ENCODE measurements at regions not wholly inside any gene's neighbourhood (a gene's known extent, or its start where the extent isn't known, plus 50 kb on each side); places are given as distances from the start of the nearest gene placed in this dataset.

DNA sequence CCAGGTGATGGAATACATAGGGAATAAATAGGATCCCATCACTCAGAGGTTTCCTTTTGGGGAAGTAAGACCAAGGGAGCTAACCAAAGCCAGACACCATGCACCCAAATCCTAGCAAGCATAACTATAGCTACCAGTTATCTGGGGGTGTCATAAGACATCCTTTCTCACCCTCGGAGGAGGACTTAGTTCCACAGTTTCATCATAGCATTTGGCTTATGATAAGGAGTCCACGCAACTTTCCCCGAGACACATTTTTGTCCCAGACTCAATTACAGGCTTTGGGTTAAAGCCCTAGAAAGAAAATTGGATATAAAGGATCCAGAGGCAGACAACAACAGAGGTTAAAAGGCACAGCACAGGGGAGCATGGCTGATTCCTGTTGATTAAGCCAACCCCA lies 442.9 kb downstream of the HTR7 start:
- no peak for DNase-seq (ENCODE audit: low spot score)

DNA sequence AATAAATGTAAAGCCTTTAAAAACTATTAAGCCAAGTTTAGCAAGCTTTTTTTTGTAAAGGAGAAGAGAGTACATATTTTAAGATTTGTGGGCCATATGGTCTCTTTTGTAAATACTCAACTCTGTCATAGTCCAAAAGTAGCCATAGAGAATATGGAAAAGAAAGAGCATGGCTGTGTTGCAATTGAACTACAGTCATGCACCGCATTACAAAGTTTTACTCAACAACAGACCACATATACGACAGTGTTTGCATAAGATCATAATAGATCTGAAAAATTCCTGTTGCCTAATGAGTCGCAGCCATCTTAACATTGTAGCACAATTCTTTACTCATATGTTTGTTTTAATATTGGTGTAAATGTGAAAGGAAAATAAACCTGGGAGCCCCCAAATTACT lies 440.8 kb downstream of the HTR7 start:
- DNase-seq (ENCODE audit: low spot score) = peak; percentile 8

DNA sequence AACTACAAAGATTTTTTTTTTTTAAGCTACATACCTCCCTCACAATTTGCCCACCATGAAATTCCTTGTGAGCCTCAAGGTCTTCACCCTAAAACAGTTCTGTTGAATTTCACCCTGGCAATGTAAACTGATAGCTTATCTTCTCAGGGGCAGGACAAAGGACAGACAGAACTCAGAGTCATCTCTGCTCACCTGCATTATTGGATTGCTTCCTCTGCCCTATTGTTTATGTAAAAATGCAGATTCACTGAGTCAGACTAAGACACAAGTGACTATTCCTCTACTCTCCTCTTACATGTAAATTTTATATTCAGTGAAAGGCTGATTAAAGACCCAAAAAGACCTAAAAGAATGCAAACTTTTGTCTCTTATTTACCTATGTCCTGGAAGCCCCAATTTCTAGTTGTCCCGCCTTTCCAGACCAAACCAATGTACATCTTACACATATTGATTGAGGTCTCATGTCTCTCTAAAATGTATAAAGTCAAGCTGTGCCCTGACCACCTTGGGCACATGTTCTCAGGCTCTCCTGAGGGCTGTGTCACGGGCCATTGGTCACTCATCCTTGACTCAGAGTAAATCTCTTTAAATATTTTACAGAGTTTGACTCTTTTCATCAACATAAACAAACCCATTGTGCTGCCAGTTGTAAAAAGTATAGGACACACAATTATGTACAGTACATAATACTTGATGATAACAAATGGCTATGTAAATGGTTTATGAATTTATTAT lies 440.2 kb downstream of the HTR7 start:
- DNase-seq (ENCODE audit: low spot score) = no peak

DNA sequence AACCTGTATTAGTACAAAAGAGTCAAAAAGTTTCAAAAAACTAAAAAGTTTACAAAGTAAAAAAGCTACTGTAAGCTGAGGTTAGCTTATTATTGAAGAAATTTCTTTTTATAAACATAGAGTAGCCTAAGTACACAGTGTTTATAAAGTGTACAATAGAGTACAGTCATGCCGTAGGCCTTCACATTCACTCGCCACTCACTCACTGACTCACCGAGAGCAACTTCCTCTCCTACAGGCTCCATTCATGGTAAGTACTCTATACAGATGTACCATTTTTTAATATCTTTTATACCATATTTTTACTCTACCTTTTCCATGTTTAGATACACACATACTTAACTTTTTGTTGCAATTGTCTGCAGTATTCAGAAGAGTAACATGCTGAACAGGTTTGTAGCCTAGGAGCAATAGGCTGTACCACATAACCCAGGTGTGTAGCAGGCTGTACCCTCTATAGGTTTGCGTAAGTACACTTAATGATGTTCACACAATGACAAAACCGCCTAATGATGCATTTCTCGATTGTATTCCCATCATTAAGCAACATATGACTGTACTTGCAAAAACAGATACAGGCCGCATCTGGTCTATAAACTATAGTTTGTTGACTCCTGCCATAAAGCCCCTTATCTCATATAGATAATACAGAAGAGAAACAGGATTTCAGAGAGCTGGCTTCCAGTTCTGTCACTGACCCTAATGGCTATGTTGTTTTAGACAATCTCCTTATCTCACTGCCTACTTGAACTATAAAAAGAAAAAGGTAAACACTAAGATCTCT lies 438.8 kb downstream of the HTR7 start:
- peak; percentile 6 for DNase-seq (ENCODE audit: low spot score)

DNA sequence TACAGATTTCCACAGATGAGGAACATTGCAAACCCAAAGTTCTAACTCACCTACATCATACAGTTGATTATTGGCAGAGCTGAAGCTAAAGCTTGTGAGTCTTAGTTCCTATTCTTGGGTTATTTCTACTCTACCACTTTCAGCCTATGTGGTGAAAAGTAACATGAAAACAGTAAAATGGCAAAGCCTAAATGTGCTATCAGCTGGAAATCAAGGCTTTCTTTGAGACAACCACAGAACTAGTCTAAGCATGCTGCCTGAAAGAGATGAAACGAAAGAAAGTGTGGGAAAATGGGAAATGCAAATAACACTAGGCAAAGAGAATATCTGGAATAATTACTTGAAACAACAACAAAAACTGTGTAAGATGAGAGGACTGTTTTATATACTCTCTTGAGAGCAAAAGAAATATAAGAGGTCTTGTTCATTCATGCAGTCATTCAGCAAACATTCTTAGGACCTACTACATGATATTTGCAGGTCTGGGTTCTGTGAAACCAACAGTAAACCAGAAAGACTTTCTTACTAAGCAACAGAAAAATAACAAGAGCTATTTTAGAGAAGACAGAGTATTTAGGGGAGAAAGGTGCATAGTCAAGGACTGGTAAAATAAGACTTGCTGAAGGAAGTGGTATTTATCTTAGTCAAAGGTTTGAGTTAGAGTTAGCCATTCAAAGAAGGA lies 437.1 kb downstream of the HTR7 start:
- DNase-seq (ENCODE audit: low spot score) = no peak

DNA sequence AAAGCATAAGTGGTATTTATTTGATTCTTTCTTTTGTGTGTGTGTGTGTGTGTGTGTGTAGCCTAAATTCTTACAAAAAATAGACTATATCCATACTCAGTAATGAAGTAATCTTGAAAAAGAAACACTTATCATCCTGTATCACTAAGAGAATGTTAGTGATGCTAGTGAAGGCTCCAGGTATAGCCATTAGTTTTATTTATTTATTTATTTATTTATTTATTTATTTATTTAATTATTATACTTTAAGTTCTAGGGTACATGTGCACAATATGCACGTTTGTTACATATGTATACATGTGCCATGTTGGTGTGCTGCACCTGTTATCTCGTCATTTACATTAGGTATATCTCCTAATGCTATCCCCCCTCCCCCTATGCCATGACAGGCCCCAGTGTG lies 436.0 kb downstream of the HTR7 start:
- DNase-seq (ENCODE audit: low spot score) = no peak

DNA sequence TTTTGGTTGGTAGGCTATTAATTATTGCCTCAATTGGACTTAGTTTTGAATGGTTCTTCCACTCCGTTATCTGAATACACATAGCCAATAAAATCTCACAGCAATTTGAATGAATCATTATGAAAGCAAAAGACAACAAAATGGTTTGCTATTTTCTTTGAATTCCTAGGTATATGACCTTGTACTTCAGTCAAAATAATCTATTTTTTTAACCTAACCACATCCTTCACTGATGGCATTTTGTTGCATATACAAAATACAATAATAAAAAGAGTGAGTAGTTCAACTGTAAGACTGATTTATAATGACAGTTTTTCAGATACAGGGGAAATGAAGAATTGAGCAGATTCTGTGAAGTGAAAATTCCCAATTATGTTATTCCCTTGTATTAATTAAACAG lies 433.1 kb downstream of the HTR7 start:
- no peak for DNase-seq (ENCODE audit: low spot score)

DNA sequence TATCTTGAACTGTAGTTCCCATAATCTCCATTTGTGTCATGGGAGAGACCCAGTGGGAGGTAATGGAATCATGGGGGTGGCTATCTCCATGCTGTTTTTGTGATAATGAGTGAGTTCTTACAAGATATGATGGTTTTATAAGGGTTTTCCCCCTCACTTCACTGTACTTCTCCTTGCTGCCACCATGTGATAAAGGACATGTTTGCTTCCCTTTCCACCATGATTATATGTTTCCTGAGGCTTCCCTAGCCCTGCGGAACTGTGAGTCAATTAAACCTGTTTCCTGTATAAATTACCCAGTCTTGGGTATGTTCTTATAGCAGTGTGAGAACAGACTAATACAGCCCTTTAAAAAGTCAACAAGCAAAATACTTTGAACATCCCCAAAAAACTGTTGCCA lies 427.7 kb downstream of the HTR7 start:
- DNase-seq (ENCODE audit: low spot score) = no peak

DNA sequence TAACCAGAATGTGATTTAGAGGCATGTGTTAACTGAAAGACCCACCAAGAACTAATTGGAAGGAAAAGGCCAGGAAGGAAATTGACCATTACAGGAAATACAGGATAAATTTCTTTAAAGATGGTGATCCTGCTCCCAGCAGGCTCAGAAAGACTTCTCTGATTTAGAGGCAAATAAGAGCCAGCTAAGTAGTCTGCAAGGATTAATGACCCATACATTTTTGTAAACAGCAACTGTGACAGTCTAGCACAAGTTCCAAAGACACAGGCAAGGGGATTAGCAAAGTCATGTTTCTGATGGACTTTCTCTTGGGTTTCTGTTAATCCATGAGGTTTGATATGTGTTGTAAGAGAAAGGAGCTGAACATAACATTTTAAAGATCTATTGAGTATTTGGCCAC lies 425.0 kb downstream of the HTR7 start:
- DNase-seq (ENCODE audit: low spot score) = no peak

DNA sequence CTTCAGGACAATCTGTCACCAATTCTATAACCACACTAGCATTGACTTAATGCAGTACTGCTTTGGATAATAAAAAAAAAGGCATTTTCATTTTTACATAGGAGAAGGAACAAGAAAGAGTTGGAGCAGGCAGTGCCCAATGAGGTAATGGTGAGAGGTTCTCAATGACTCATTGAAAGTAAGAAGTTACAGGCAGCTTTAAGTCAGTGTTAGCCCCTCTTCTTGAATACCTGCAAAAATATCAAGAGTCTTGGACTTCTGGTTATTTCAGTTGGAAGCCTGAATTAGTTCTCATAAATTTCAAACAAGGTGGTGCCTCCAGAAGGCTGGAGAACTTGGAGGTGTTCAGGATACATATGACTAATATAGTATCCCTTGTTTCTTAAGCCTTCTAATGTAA lies 422.5 kb downstream of the HTR7 start:
- no peak for DNase-seq (ENCODE audit: low spot score)

DNA sequence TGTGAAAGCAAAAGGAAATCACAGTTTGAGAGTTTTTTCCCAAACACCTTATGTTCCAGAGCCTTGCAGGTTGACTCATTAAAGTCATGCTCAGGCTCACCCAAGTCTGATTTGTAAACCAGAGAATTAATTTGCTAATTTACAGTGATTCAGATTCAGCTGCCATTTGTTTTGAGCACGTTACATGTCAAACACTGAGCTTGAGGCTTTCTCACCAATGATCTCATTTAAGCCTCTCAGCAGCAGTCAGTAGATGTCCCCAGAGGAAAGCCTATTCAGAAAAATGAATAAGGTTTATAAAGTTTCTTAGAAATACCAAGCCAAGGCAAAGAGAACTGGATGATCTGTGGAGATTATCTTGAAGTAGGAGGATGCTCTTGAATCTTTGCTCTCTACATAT lies 420.4 kb downstream of the HTR7 start:
- no peak for DNase-seq (ENCODE audit: low spot score)

DNA sequence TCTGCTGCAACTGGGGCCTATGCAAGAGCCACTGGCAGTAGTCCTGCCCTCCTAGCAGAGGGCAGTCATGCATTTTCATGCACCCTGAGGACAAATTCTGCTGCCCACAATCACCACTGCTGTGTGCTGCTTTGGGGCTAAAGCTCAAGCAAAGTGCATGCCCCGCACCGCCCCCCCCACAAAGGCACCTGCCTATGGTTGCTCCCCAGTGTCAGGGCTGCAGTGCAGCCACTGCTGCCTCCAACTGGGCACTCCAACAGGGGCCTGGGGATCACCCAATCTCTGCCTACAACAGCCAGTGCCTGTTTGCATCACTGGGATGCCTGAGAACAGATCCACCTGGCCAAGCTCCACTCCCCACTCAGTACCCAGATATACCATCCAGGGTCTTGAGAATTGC lies 417.0 kb downstream of the HTR7 start:
- no peak for DNase-seq (ENCODE audit: low spot score)

DNA sequence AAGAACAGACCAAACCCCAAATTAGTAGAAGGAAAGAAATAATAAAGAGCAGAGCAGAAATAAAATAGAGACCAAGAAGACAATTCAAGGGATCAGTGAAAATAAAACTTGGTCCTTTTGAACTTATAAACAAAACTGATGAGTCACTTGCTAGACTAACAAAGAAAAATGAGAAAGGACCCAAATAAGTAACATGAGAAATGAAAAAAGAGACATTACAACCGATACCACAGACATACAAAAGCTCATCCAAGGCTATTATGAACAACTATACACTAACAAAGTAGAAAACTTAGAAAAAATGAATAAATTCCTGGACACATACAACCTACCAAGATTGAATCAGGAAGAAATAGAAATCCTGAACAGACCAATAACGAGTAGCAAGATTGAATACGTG lies 414.5 kb downstream of the HTR7 start:
- DNase-seq (ENCODE audit: low spot score) = no peak

DNA sequence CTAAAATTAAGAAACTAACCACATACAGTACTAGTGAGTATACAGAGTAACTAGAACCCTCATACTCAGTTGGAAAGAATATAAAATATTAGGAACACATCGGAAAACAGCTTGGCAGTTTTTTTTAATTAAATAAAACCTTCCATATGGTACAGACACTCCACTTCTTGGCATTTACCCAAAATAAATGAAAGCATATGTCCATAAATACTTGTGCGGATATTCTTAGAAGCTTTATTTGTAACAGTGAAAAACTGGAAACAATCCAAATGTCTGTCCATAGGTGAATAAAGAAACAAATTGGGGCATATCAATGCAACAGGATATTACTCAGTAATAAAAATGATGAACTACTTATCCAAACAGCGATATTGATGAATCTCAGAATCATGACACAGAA lies 410.0 kb downstream of the HTR7 start:
- no peak for DNase-seq (ENCODE audit: low spot score)

DNA sequence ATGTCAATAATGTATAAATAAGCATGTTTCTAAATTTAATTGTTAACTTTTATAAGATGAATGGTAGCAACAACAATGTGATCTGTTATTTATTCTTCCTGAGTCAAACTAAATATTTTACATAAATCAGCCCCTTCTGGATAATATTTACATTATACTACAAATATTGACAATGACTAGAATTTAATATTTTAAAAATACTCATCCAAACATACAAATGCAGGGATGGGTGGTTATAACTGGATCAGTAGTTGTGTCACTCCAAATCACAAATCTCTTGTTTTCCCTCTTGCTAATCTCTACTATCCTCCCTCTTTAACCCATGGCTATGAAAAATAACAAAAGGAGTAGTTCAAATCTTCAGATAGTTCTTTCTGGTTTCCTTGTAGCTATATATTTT lies 407.0 kb downstream of the HTR7 start:
- DNase-seq (ENCODE audit: low spot score) = no peak

DNA sequence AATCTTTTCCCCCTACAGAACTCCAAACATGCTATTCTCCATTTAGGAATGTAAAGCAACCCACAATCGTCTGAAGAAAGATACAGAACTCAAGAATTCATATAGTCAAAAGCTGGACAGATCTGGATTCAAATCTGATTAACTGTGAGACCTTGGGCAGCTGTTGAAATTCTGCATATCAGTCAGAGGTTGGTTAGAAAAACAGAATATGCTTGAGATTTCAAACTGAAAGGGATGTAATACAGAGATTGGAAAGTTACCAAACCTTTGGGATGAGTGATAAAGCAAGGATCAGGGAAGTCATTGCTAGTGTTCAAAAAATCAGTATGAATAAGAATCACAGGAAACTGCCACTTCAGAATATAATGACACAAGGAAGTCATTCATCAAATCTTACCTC lies 406.6 kb downstream of the HTR7 start:
- peak; percentile 11 for DNase-seq (ENCODE audit: low spot score)

DNA sequence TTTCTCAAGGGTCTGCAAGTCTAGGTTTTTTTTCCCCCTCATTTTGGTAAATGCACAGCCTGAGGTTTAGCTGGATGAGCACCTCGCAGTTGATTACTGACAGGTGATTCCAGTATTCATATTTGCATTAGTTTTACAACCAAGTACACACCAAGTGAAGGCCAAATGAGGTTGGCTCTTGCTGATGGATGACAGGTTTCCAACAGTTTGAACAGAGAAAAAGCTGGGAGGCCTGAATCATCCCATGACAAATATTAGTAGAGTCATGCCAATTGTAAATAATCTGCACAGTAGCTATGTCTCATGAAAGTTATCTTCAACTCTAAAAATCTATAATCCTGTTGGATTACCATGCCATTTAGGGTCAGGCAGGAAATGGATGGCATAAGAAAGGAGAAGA lies 399.8 kb downstream of the HTR7 start:
- DNase-seq (ENCODE audit: low spot score) = no peak

DNA sequence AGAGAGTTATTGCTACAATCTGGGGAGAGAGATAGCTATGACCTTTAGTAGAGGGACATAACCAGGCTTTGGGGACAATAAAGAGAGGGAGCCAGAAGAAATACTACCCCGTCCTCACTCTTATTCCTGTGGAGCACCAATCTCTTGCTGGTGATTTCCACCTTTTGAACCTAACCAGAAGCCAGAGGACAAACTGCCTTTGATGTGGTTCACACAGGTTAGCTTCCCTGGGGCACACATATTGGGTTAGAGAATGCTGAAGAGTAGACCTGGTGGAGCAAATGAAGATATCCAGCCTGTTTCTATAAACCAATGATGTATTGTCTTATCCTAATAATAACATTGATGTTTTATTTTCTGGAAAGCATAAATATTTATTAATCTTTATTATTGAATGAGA lies 399.3 kb downstream of the HTR7 start:
- no peak for DNase-seq (ENCODE audit: low spot score)

DNA sequence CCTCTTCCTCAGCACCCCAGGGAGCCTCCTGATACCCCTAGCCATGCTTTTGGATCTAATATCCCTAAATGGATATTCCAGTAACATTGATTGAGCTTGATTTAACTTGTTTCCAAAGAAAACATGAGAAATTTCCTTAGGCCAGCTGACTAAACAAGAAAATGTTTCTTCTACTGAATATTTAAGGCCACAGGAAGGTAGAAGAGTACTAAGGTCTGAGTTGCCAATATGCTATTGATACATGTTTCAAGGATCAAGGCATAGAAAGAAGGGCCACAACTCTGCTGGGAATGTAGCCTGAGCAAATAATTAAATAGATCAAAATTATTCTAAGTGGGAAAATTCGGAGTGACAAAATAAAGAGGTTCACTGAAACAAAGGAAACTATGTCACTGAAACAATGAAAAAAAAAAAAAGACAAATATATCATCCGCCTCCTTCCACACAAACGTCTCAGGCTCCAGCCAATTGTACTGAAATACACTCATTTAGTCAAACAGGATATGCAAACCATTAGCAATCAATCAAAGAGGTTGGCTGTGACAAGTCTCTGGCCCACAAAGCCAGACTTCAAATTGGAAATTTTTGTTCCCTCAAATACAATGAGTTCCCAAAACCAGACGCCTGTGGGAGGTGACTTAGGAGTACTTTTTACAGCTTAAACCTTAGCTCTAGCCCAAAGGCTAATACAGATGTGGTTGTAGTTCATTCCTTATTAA lies 396.2 kb downstream of the HTR7 start:
- no peak for DNase-seq (ENCODE audit: low spot score)

DNA sequence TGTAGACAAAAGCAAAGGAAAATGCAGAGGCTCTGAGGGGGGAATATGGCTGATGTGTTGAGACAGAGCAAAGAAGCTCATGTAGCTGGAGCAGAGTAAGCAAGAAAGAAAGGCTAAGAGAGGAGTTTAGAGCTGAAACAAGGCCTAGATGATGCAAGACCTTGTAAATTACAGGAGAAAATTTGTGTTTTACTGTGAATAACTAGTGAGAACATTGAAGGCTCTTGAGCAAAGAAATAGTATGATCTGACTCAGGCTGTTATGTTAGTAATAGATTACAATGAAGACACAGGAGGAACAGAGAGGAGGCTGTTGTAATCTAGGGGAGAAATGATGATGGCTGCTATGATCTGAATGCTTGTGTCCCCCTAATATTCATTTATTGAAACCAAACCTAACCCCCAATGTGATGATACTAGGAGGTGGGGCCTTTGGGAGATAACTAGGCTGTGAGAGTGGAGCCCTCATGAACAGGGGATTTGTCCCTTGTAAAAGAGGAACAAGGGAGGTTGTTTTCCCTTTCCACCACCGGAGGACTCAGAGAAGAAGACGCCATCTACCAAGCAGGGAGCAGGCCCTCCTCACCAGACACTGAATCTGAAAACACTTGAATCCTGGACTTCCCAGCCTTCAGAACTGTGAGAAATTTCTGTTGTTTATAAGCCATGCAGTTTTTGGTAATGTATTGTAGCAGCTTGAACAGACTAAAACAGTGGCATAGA lies 394.9 kb downstream of the HTR7 start:
- no peak for DNase-seq (ENCODE audit: low spot score)

DNA sequence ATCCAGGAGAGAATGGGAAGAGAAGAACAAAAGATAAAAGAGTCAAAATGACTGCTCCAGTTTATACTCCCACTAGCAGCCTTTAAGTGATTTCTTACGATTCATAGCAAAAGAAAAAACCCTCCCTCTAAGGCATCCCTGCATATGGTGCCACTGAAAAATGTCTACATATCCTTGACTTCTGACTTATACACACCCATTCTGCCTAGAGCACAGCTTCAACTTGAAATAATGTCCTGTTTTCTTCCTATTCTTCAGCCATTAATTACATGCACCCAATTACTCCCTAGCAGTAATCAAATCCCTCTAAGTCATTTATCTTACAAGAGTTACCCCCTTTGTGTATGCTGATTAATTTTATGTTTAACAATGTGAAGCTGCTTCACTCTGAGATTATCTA lies 393.5 kb downstream of the HTR7 start:
- no peak for DNase-seq (ENCODE audit: low spot score)

DNA sequence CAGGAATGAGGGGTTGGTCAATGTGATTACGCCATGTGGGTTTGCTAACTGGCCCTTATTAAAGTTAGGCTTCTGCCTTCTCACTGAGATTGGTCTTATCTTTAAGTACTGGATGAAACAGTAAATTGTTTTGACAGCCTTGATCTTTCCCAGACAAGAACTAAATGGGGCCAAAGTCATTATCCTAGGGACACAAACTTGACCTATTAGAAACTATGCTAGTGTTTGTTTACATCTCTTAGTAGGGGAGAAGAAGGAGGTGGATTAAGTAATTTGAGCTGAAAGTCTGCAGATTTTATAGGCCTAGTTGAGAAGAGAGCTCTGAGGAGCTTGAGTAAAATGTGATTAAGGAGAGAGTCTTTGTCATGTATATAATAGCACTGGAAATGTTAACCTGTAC lies 386.9 kb downstream of the HTR7 start:
- DNase-seq (ENCODE audit: low spot score) = no peak
